ENCODE measurements at regions not wholly inside any gene's neighbourhood (a gene's known extent, or its start where the extent isn't known, plus 50 kb on each side); places are given as distances from the start of the nearest gene placed in this dataset.

- Histone ChIP-seq H3K4me3 (no peak overlapping the region), H3K4me2 (no peak overlapping the region), H2AFZ (replicated peaks) (no peak overlapping the region), H3K36me3 (no peaks in the 10 kb centered on the region), H3K9me3 (ENCODE audit: low read depth) (no peaks in the 10 kb centered on the region), H3K27ac (no peak overlapping the region), H3F3A (ENCODE audit: low read depth) (peaks cover 3% of the 10 kb centered on the region), H3K27me3 (no peaks in the 10 kb centered on the region), H4K20me1 (ENCODE audit: low read depth) (no peaks in the 10 kb centered on the region), H3K79me2 (ENCODE audit: low read depth) (no peaks in the 10 kb centered on the region), H3K9ac (no peak overlapping the region), H3K4me1 (peaks cover 8% of the 10 kb centered on the region)
- DNase-seq (ENCODE audit: low spot score), result no peak
- no peak for TF ChIP-seq CTCF (IDR thresholded peaks at IDR 0.05)
- no peak for TF ChIP-seq EZH2phosphoT487 (IDR thresholded peaks at IDR 0.05)
- TF ChIP-seq EZH2 (IDR thresholded peaks at IDR 0.05), result no peak
- H3K4me1 Mint-ChIP-seq, result peaks cover 20% of the 10 kb centered on the region
- H3K4me3 Mint-ChIP-seq, result no peak overlapping the region
- no peak overlapping the region for H3K27ac Mint-ChIP-seq
- H3K27me3 Mint-ChIP-seq (ENCODE audit: insufficient read depth, low read depth), result peaks cover 3% of the 10 kb centered on the region
- no peaks in the 10 kb centered on the region for H3K36me3 Mint-ChIP-seq
- H3K9me3 Mint-ChIP-seq, result peaks cover 2% of the 10 kb centered on the region
Observed at GRCh38 chr11:131300439-131300717, 70.0 kb upstream of the NTM start.

- no peaks in the 10 kb centered on the region for H3K79me2 ChIP-seq (ENCODE audit: low read depth)
- H3K27me3 ChIP-seq, result no peaks in the 10 kb centered on the region
- peaks cover 8% of the 10 kb centered on the region for H3K4me1 ChIP-seq
- H4K20me1 ChIP-seq (ENCODE audit: low read depth), result no peaks in the 10 kb centered on the region
- H3F3A ChIP-seq (ENCODE audit: low read depth), result peaks cover 3% of the 10 kb centered on the region
- H3K4me2 ChIP-seq, result no peak overlapping the region
- no peak for DNase-seq (ENCODE audit: low spot score)
- Mint-ChIP-seq H3K4me1 (peaks cover 20% of the 10 kb centered on the region), H3K27ac (no peak overlapping the region), H3K4me3 (no peak overlapping the region), H3K9me3 (peaks cover 2% of the 10 kb centered on the region), H3K27me3 (ENCODE audit: insufficient read depth, low read depth) (peaks cover 3% of the 10 kb centered on the region), H3K36me3 (no peaks in the 10 kb centered on the region)
- H3K9me3 ChIP-seq (ENCODE audit: low read depth), result no peaks in the 10 kb centered on the region
- TF ChIP-seq EZH2phosphoT487 (IDR thresholded peaks at IDR 0.05) (no peak), EZH2 (IDR thresholded peaks at IDR 0.05) (no peak), CTCF (IDR thresholded peaks at IDR 0.05) (no peak)
- H2AFZ ChIP-seq (replicated peaks), result no peak overlapping the region
- H3K27ac ChIP-seq, result no peak overlapping the region
- no peaks in the 10 kb centered on the region for H3K36me3 ChIP-seq
- no peak overlapping the region for H3K4me3 ChIP-seq
- no peak overlapping the region for H3K9ac ChIP-seq
Observed at GRCh38 chr11:131301306-131301705, 69.1 kb upstream of the NTM start.

- Histone ChIP-seq H4K20me1 (ENCODE audit: low read depth) (no peaks in the 10 kb centered on the region), H3K9ac (no peak overlapping the region), H3K79me2 (ENCODE audit: low read depth) (no peaks in the 10 kb centered on the region), H2AFZ (replicated peaks) (no peak overlapping the region), H3K4me2 (no peak overlapping the region), H3K4me1 (peaks cover 9% of the 10 kb centered on the region), H3K9me3 (ENCODE audit: low read depth) (no peaks in the 10 kb centered on the region), H3K36me3 (no peaks in the 10 kb centered on the region), H3K27me3 (no peaks in the 10 kb centered on the region), H3K4me3 (no peak overlapping the region), H3F3A (ENCODE audit: low read depth) (no peaks in the 10 kb centered on the region), H3K27ac (no peak overlapping the region)
- Mint-ChIP-seq H3K4me3 (no peak overlapping the region), H3K4me1 (peaks cover 19% of the 10 kb centered on the region), H3K27me3 (ENCODE audit: insufficient read depth, low read depth) (peaks cover 3% of the 10 kb centered on the region), H3K36me3 (no peaks in the 10 kb centered on the region), H3K9me3 (peaks cover 2% of the 10 kb centered on the region), H3K27ac (no peak overlapping the region)
- no peak for DNase-seq (ENCODE audit: low spot score)
- TF ChIP-seq EZH2 (IDR thresholded peaks at IDR 0.05) (no peak), EZH2phosphoT487 (IDR thresholded peaks at IDR 0.05) (no peak), CTCF (IDR thresholded peaks at IDR 0.05) (no peak)
Observed at GRCh38 chr11:131302836-131303235, 67.6 kb upstream of the NTM start.
